ENCODE measurements at regions not wholly inside any gene's neighbourhood (a gene's known extent, or its start where the extent isn't known, plus 50 kb on each side); places are given as distances from the start of the nearest gene placed in this dataset.
A peak's percentile ranks its signal among the peaks of the same experiment; 100 is the strongest.
"Not testable (repeated sequence)": the region's sequence is repeated elsewhere in the genome, so short reads cannot be mapped to it uniquely, and the experiment has no call there.

GRCh38 chr12:87092421-87092820 lies 836.2 kb upstream of the MGAT4C start:
- DNase-seq (ENCODE audit: low spot score): no peak
- intact Hi-C loops (cut with DNase I): no loop called here

GRCh38 chr12:87086118-87086891 lies 830.1 kb upstream of the MGAT4C start:
- intact Hi-C loops (cut with DNase I): no loop called here
- peak; percentile 18 for DNase-seq (ENCODE audit: low spot score)

- no peak for DNase-seq (ENCODE audit: low spot score)
- intact Hi-C loops (cut with DNase I): no loop called here
These were observed 829.1 kb upstream of the MGAT4C start for GRCh38 chr12:87085286-87085685.

GRCh38 chr12:87082756-87083155 lies 826.6 kb upstream of the MGAT4C start:
- intact Hi-C loops (cut with DNase I): no loop called here
- DNase-seq (ENCODE audit: low spot score): no peak

- no peak for DNase-seq (ENCODE audit: low spot score)
These were observed 818.6 kb upstream of the MGAT4C start for GRCh38 chr12:87074781-87075180.

GRCh38 chr12:87066326-87066725 lies 810.1 kb upstream of the MGAT4C start:
- intact Hi-C loops (cut with DNase I): no loop called here
- no peak for DNase-seq (ENCODE audit: low spot score)

More at GRCh38 chr12:87074781-87075180, 818.6 kb upstream of the MGAT4C start:
- intact Hi-C loops (cut with DNase I): no loop called here

- intact Hi-C loops (cut with DNase I): no loop called here
- DNase-seq (ENCODE audit: low spot score): no peak
These were observed 803.0 kb upstream of the MGAT4C start for GRCh38 chr12:87059231-87059630.

GRCh38 chr12:87054226-87054625 lies 798.0 kb upstream of the MGAT4C start:
- intact Hi-C loops (cut with DNase I): no loop called here
- DNase-seq (ENCODE audit: low spot score): no peak

- intact Hi-C loops (cut with DNase I): no loop called here
- no peak for DNase-seq (ENCODE audit: low spot score)
These were observed 795.4 kb upstream of the MGAT4C start for GRCh38 chr12:87051621-87052020.

GRCh38 chr12:87047691-87048090 lies 791.5 kb upstream of the MGAT4C start:
- intact Hi-C loops (cut with DNase I): no loop called here
- no peak for DNase-seq (ENCODE audit: low spot score)

- intact Hi-C loops (cut with DNase I): no loop called here
- no peak for DNase-seq (ENCODE audit: low spot score)
These were observed 783.3 kb upstream of the MGAT4C start for GRCh38 chr12:87039536-87039935.

- DNase-seq (ENCODE audit: low spot score): no peak
- intact Hi-C loops (cut with DNase I): no loop called here
These were observed 781.9 kb upstream of the MGAT4C start for GRCh38 chr12:87038098-87038497.

- DNase-seq (ENCODE audit: low spot score): no peak
- intact Hi-C loops (cut with DNase I): no loop called here
These were observed 769.8 kb upstream of the MGAT4C start for GRCh38 chr12:87025976-87026375.

- DNase-seq (ENCODE audit: low spot score): no peak
- intact Hi-C loops (cut with DNase I): no loop called here
These were observed 765.2 kb upstream of the MGAT4C start for GRCh38 chr12:87021400-87021799.

GRCh38 chr12:87020071-87020470 lies 763.9 kb upstream of the MGAT4C start:
- no peak for DNase-seq (ENCODE audit: low spot score)
- intact Hi-C loops (cut with DNase I): no loop called here

GRCh38 chr12:87015352-87015751 lies 759.2 kb upstream of the MGAT4C start:
- intact Hi-C loops (cut with DNase I): no loop called here

GRCh38 chr12:87008785-87009384 lies 752.7 kb upstream of the MGAT4C start:
- no peak for DNase-seq (ENCODE audit: low spot score)

More at GRCh38 chr12:87015352-87015751, 759.2 kb upstream of the MGAT4C start:
- DNase-seq (ENCODE audit: low spot score): no peak

GRCh38 chr12:87001102-87001501 lies 744.9 kb upstream of the MGAT4C start:
- DNase-seq (ENCODE audit: low spot score): no peak
- intact Hi-C loops (cut with DNase I): no loop called here

More at GRCh38 chr12:87008785-87009384, 752.7 kb upstream of the MGAT4C start:
- intact Hi-C loops (cut with DNase I): no loop called here

GRCh38 chr12:86985298-86985697 lies 729.1 kb upstream of the MGAT4C start:
- intact Hi-C loops (cut with DNase I): no loop called here
- no peak for DNase-seq (ENCODE audit: low spot score)

- DNase-seq (ENCODE audit: low spot score): peak; percentile 72
- intact Hi-C loops (cut with DNase I): not testable (repeated sequence)
These were observed 714.4 kb upstream of the MGAT4C start for GRCh38 chr12:86970595-86970994.

All from posterior vena cava (tissue), 2 donors.